NCI-H1694 treated with DMSO at 0.1 percent for 48 hours (cell line): ENCODE measurements at regions not wholly inside any gene's neighbourhood (a gene's known extent, or its start where the extent isn't known, plus 50 kb on each side); places are given as distances from the start of the nearest gene placed in this dataset.

Source experiments
- DNase-seq: peaks from one replicate; lab custom pipeline; 2025; lab: John Stamatoyannopoulos, UW

DNA sequence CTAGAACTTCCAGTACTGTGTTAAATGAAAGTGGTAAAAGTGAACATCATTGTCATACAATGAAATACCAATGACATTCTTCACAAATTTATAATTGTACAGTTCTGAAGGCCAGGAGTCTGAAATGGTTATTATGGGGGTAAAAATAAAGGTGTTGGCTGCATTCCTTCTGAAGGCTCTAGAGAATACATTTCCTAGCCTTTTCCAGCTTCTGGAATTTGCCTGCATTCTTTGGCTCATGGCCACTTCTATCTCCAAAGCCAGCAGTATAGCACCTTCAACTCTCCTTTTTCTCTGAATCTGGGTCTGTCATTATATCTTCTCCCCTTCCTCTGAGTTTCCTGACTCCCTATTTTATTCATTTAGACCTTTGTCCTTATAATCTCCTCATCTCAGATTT is 1232.7 kb upstream of the TENM4 start:
- no peak for DNase-seq

- DNase-seq = no peak
Observed at GRCh38 chr11:80669620-80670019, 1228.8 kb upstream of the TENM4 start.

DNA sequence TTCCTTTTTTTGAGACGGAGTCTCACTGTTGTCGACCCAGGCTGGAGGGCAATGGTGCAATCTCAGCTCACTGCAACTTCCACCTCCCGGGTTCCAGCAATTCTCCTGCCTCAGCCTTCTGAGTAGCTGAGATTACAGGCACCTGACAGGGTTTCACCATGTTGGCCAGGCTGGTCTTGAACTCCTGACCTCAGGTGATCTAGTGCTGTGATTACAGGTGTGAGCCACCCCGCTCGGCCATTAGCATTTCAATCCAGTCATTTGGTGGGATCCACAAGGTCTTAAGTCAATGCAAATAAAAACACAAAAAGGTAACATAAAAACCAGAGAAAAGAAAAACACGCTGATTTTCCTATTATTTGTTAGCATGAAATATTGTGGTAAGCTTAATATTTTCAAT is 1227.2 kb upstream of the TENM4 start:
- DNase-seq = no peak

DNA sequence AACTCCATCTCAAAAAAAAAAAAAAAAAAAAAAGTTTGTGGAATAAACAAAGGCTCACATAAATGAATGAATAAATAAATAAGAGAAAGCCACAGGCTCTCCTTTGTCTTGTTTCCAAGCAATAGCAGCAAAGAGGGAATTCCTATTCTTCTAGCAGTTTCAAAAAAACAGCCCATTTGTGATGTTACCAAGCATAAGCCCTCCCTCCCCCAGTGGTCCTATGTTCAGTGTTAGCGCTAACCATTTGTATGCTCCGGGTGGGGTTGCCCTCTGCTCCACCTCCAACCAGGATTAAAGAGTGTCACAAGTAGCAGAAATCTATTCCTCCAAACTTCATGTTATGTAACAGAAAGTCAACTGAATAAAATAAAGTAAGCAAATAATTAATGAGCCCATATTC is 1215.0 kb upstream of the TENM4 start:
- DNase-seq = no peak

GRCh38 chr11:80650966-80651365 is 1210.1 kb upstream of the TENM4 start:
- no peak for DNase-seq

DNA sequence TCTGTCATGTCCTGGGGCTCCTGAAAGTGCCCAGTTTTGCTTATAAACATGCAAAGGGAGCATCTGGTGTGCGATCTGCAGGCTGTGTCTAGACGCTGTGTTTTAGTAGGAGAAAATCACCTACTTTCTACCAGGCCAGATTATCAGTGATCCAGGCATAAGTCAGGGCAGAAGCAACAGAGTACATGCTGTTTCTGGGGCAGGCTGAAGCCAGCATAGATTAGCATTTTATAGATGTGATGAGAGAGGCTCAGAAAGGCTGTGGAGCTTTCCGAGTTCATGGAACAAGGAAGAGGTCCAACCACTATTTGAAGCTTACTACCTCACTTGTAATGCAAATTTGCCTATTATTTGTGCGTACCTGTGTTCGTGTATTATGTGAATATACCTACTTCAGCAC is 1208.4 kb upstream of the TENM4 start:
- no peak for DNase-seq

- DNase-seq = no peak
Observed at GRCh38 chr11:80638296-80638695, 1197.5 kb upstream of the TENM4 start.

DNA sequence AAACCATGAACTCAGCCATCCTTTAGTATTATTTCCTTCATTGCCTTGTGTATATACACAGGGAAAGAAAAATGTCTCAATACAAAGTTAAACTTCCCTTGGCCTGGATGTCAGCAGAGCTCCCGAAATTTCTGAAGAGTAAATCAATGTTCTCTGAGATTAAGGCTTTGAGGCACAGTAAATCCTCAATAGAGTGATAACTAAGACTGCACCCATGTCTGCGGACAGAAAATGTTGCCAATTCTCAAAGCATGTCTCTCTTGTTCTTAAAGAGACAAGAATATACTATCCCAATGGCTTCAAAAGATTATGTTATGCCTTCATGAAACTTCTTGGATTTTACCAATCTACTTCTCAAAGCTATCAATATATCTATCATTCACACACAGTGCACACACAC is 1196.7 kb upstream of the TENM4 start:
- DNase-seq = no peak

GRCh38 chr11:80636999-80637398 is 1196.2 kb upstream of the TENM4 start:
- no peak for DNase-seq

- no peak for DNase-seq
Observed at GRCh38 chr11:80635178-80635577, 1194.3 kb upstream of the TENM4 start.

- no peak for DNase-seq
Observed at GRCh38 chr11:80632691-80633090, 1191.9 kb upstream of the TENM4 start.

DNA sequence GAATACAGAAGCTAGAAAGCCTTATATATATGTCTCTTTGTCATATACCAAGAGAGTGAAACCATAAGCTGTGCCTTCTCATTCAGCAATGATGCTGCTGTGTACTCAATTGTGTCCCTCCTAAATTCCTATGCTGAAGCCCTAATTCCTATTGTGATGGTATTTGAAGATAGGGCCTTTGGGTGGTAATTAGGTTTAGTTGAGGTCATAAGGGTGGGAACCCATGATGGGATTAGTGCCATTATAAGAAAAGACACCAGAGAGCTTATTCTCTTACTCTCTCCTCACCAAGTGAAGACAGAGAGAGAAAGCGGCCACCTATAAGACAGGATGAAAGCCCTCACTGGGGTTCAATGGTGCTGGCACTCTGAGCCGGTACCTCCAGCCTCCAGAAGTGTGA is 1191.3 kb upstream of the TENM4 start:
- no peak for DNase-seq

GRCh38 chr11:80629466-80629865 is 1188.6 kb upstream of the TENM4 start:
- no peak for DNase-seq

DNA sequence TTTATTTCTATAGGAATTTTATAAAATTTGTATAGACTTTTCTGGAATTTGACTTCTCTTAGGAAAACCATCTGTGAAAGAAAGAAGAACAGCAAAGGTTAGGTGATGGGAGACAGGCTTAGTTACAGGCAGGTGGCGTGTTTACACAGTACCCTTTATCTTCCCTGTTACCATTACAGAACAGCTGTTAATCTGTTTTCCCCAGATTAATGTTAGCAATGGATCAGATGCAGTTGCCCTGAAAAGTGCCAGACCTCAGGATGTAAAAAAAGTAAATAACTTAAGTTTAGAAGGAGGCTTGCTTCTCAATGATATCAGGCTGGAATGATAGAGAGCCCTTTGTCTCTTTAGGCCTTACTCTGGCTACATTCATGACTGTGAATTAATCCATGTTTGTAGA is 1186.5 kb upstream of the TENM4 start:
- DNase-seq = no peak

DNA sequence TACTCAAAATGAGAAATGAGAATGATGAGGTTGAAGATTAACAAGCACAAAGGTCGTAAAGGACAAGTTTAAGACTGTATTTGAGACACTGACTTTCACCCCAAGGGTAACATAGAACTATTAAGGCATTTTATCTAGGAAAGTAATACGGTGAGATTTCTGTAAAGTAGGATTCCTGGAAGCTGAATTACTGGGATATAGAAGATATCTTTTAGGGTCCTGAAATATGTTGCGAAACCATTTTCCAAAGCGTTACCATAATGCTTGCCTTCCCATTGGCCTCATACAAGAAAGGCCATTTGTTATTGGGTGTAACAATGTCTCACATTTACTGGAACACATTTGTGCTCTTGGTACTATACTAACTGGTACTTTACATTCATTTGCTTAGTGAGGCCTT is 1185.9 kb upstream of the TENM4 start:
- no peak for DNase-seq

DNA sequence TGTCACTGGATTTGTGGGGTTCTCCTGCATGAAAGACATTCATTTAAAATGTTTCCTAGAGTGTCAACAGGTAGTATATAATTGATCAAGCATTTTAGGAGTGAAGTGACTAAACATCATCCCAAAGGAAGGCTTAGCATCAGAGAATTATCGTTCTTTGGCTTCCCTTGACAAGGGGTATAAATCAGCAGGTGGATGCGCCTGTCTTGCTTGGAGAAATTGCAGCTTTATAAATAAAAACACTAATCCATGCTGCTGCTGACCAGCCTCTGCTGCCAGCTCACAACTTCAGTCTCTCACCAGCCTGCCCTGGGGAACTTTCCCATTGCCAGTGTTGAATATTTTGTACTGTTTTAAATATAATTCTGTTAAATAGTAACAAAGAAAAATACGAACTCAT is 1184.7 kb upstream of the TENM4 start:
- no peak for DNase-seq

DNA sequence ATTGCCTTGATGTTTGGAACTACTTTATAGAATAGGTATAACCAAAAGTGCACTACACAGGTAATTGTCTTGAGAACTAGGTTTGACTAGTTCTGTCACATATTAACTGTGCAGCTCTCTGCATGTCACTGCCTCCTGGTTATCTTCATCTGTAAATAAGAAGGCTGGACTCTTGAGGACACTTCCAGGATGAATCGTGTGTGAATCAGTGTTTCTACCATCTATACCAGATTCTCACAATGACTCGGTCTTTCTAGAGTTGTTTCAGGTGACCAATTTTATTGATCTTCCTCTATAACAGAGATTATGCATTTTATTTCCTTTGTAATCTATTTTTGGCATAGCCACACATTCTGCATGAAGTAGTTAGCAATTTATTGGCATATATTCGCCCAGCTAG is 1181.0 kb upstream of the TENM4 start:
- DNase-seq = no peak

GRCh38 chr11:80620867-80621266 is 1180.0 kb upstream of the TENM4 start:
- no peak for DNase-seq

DNA sequence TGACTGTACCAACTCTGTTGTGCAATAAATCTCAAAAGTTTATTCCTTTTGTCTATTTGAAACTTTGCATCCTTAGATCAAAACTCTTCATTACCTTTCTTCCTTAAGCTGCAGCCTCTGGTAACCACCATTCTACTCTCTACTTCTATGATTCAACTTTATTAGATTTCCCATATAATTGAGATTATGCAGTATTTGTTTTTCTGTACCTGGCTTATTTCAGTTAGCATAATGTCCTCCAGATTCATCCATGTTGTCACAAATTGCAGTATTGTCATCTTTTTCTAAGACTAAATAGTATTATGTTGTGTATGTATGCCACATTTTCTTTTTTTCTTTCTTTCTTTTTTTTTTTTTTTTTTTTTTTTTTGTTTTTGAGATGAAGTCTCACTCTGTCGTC is 1176.3 kb upstream of the TENM4 start:
- DNase-seq = no peak

DNA sequence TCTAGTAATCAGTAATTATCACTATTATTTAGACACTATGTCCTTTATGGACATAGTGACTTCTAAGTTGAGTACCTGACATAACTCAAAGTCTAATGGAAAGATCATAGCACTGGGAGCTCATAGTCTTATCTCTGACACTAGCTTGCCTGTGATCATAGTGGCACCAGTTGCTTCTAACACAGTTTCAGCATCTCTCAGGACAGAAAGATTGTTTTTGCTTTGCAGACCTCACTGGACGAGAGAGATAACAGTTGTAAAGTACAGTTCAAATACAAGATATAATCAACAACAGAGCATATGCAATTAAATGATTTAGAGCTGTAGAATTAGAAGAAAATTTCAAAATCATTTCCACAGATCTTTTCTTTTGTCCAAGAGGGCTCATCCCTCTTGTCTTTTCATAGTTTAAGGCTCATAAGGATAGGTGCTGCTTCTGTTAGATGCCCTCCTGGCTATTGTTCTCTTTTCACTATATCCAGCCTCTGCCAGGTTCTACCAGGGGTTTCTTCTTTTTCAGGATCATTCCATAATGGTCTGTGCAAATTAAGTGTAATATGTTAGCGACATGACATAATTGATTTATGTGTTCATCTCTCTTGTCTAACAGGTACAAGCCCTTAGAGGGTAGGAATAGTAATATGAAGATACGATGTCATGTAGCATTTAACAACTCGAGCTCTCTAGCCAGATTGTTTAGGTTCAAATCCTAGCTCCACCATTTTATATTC is 1175.4 kb upstream of the TENM4 start:
- no peak for DNase-seq

DNA sequence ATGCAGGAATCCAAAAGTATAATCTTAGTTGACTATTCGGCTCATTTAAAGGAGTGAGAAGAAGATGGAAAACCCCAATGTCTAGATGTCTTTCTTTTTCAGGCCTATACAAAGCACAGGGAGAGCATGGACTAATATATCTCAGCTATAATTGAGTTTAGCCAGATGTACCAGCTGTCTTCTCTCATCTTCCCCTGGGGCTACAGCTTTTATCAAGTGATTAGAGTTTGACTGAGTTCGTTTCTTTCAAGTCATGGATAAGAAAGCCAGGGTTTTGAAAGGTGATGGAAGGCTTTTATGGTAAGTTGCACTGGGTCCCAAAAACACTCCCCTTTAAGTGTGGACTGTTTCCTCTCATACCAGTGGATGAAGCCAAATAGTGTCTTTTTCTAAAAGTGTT is 1172.8 kb upstream of the TENM4 start:
- no peak for DNase-seq

DNA sequence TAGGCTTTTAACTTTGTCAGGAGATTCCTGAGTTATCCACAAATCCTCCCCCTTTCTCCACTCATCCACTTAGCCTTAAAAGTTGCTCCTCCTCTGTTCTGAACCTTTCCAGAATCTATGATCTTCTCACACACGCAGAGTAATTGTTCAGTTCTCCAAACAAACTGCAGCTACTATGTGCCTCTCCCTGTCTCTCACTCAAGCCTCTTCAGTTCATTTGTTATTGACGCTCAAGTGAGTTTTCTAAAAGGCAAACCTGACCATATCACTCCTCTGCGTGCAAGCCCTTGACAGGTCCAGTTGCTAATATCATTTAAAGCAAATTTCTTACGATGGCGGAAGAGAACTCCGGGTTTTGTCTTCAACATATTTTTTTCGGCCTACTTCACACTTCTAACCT is 1169.7 kb upstream of the TENM4 start:
- DNase-seq = no peak

DNA sequence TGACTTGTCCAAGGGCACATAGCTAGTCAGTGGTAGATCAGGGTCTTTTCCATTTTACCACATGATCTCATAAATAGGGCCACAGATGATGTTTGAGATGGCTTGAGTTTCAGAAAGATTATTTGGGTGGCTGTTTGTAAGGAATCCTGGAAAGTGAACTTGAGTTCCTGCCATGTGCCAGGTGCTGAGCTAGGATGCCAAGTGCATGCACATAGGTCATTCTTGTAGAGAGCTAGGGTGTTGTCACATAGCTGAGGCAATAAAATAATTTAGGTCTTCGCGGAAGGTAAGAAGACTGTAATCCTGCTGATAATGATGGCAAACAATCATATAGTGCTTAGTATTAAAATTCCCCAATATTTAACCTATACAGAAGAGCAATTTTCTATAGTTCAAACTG is 1162.6 kb upstream of the TENM4 start:
- DNase-seq = no peak

DNA sequence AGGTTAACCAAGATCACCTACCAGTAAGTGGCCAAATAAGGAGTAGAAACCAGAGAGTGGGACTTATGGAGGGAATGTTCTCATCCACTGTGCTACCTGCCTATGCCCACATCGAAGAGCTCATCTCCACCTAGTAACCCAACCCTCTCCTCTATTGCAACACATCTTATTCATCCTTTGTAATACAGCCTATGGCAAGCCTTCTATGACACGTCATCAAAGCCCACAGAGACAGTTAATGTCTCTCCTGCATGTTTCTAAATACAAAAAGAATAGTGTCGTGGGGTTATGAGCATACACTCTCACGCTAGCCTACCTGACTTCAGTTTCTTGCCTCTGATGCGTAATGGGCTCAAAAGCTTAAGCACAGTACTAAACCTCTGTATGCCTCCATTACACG is 1158.1 kb upstream of the TENM4 start:
- no peak for DNase-seq
